Activated T-cell treated with anti-CD3 and anti-CD28 coated beads, Interleukin-2, amount 50 U/mL, for 4 hours (primary cell): ENCODE measurements at regions not wholly inside any gene's neighbourhood (a gene's known extent, or its start where the extent isn't known, plus 50 kb on each side); places are given as distances from the start of the nearest gene placed in this dataset.
"Not testable (repeated sequence)": the region's sequence is repeated elsewhere in the genome, so short reads cannot be mapped to it uniquely, and the experiment has no call there.

Experiments
- ATAC-seq, 2 donors: fragments of 200-7000 bp; cut with Tn5 transposase; one replicate each; pipeline ENCODE4 v1.10.0; 2021
- DNase-seq: peaks from one replicate; pipeline ENCODE4 v3.0.0-alpha.2; 2020
- H3K27me3 Mint-ChIP-seq: one replicate; pipeline ENCODE4 v1.8.0; 2021; ENCODE audit warnings: low read depth, mixed read lengths
- H3K36me3 Mint-ChIP-seq: one replicate; pipeline ENCODE4 v1.8.0; 2022; ENCODE audit warnings: mixed read lengths; ENCODE audit not compliant: insufficient read depth
- H3K4me1 Mint-ChIP-seq: one replicate; pipeline ENCODE4 v1.8.0; 2021; ENCODE audit warnings: low read depth, mixed read lengths
- H3K4me3 Mint-ChIP-seq: one replicate; pipeline ENCODE4 v1.8.0; 2021; ENCODE audit warnings: mild to moderate bottlenecking, moderate library complexity, mixed read lengths
- H3K9me3 Mint-ChIP-seq: one replicate; pipeline ENCODE4 v1.8.0; 2021; ENCODE audit warnings: mixed read lengths

DNA sequence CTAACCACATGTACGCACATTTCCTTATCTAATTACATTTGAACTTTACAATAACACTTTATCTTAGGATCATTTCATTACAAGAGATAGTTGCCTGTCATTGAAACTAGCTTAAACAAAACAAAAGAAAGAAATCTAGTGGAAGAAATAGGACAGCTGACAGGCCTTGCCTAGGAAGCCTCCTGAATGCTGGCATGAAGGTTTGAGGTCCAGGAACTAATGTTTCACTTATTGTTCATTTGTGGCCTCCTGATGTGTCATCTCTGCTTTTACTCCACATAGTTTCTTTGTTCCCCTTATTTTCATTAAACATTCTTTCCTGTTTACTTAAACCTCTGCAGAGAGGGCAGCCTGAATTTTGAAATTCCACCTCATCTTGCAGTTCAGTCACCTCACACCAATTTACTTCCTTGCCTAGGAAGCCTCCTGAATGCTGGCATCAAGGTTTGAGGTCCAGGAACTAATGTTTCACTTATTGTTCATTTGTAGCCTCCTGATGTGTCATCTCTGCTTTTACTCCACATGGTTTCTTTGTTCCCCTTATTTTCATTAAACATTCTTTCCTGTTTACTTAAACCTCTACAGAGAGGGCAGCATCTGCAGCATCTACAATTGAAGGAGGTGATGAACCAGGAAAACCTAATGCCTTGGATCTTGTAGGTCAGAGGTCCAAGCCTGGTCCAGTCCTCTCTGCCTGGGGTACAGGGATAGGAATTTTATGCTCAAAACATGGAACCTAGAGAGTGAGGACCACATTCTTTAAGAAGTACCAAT is 319.2 kb downstream of the SPATA31A1 start:
- not testable (repeated sequence) for ATAC-seq, H3K36me3 Mint-ChIP-seq, H3K4me1 Mint-ChIP-seq, H3K4me3 Mint-ChIP-seq, DNase-seq, H3K27me3 Mint-ChIP-seq, H3K9me3 Mint-ChIP-seq

DNA sequence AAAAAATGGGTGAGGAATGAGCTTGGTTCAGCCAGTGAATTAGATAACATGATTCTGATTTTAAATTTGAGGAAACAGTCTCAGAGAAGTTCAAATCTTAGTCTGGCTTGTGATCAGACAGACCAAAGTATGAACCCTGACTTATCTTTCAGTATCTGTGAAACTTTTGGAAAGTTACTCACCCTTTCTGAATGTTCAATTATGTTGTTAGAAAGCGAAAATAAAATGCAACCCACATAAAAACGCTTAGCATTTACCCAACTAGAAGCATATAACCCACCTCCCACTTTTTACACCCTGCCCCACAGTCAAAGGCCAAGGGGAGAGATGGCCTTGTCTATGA is 319.7 kb downstream of the SPATA31A1 start:
- not testable (repeated sequence) for H3K9me3 Mint-ChIP-seq, H3K4me3 Mint-ChIP-seq, H3K4me1 Mint-ChIP-seq, H3K36me3 Mint-ChIP-seq, DNase-seq, H3K27me3 Mint-ChIP-seq
- ATAC-seq: peak; percentile 48 to 68

DNA sequence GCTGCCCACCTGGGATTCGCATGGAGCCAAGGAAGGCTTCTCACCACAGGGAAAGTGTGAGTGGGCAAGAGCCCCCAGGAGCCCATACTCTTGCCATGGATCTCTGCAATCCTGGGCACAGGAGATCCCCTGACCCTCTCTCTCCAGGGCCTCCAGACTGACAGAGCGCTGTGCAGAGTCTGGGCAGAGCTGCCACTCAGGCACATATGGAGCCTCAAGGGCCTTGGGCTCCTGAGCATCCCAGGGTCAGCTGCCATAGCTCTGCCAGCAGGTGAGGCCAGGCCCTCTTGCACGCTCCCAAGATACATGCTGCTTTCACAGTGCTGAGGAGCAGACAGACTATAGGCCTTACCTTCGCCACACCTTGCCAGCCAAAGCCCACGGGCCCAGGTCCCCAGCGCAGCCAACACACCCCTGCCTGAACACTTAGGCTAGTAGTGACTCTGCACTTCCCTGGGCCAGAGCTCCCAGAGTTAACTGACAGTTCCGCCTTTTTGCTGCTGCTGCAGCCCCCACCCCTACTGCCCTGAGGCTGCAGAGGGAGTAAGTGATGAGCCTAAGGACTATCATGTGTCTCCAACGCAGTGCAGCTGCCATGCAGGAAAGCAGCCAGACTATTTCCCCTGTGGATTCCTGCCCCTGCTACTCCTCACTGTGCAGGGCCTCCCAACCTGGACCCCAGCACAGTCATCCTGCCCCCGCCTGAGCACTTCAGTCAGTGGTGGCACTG is 323.2 kb downstream of the SPATA31A1 start:
- H3K4me1 Mint-ChIP-seq, H3K9me3 Mint-ChIP-seq, H3K27me3 Mint-ChIP-seq, DNase-seq, H3K36me3 Mint-ChIP-seq, H3K4me3 Mint-ChIP-seq: not testable (repeated sequence)
- peak in 1 of 2 donors; percentile 31 for ATAC-seq

DNA sequence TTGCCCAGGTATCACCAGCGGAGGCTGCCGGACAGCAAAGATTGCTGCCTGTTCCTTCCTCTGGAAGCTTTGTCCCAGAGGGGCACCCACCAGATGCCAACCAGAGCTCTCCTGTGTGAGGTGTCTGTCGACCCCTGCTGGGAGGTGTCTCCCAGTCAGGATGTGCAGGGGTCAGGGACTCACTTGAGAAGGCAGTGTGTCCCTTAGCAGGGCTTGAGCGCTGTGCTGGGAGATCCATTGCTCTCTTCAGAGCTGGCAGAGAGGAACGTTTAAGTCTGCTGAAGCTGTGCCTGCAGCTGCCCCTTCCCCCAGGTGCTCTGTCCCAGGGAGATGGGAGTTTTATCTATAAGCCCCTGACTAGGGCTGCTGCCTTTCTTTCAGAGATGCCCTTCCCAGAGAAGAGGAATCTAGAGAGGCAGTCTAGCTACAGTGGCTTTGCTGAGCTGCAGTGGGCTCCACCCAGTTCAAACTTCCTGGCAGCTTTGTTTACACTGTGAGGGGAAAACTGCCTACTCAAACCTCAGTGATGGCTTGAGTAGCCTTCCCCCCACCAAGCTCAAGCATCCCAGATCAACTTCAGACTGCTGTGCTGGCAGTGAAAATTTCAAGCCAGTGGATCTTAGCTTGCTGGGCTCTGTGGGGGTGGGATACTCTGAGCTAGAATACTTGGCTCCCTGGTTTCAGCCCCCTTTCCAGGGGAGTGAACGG is 325.4 kb downstream of the SPATA31A1 start:
- not testable (repeated sequence) for H3K36me3 Mint-ChIP-seq, ATAC-seq, H3K27me3 Mint-ChIP-seq, H3K4me1 Mint-ChIP-seq, H3K9me3 Mint-ChIP-seq, H3K4me3 Mint-ChIP-seq, DNase-seq

DNA sequence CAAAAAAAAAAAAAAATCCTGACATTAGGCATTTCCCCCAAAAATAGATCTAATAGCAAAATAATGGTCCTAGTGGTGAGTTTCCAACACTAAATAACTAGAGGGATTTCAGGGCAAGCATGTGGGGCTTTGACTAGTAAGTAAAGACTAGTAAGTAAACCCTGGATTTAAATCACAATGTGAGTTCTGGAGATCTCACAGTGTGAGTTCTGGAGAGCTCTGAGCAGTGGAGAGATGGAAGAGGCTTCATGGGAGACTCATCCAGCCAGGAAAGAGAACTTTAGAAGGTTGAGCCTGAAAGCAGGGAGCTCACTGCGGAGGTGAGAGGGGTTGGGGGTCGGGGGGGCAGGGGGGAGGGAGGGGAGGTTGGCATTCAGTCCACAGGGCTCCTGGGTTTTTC is 373.4 kb downstream of the SPATA31A1 start:
- not testable (repeated sequence) for DNase-seq, ATAC-seq, H3K36me3 Mint-ChIP-seq, H3K4me3 Mint-ChIP-seq, H3K4me1 Mint-ChIP-seq, H3K27me3 Mint-ChIP-seq, H3K9me3 Mint-ChIP-seq

DNA sequence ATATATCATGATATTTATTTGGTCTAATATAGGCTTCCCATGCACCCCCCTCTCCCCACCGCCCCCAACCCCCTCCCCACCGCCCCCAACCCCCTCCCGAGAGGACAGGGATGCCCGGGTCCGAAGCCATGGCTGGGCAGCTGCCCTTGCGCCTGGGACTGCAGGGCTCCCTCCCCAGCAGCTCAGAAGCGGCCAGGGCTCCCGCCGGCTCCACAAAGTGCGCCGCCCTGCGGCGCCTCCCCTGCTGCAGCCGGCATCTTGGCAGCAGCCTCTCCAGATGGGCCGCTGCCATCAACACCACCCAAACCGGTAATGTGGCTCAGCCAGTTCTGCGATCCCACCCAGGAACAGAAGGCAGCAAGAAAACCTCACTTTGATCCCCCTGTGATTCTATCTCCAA is 389.4 kb downstream of the SPATA31A1 start:
- not testable (repeated sequence) for H3K27me3 Mint-ChIP-seq, H3K4me3 Mint-ChIP-seq, H3K36me3 Mint-ChIP-seq, H3K9me3 Mint-ChIP-seq, DNase-seq, H3K4me1 Mint-ChIP-seq, ATAC-seq

DNA sequence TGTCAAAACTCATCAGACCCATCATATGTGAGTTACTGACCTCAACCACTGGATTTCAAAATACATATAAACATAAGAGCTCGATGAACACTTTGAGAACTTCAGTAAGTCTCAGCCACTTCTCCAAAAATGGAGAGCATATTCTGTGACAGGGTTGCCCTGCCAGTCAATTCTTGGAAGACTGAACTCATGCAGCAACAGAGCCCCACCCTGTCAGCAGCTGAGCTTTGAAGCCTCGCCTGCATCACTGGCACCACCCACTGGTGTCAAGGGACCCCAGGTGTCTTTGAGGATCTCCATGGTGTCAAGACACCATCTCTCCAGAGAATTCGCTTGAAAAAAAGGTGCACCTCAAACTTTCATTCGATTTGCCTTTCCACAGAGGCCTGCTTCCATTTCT is 420.1 kb downstream of the SPATA31A1 start:
- H3K4me3 Mint-ChIP-seq, H3K27me3 Mint-ChIP-seq, DNase-seq, H3K36me3 Mint-ChIP-seq, H3K4me1 Mint-ChIP-seq, ATAC-seq, H3K9me3 Mint-ChIP-seq: not testable (repeated sequence)

DNA sequence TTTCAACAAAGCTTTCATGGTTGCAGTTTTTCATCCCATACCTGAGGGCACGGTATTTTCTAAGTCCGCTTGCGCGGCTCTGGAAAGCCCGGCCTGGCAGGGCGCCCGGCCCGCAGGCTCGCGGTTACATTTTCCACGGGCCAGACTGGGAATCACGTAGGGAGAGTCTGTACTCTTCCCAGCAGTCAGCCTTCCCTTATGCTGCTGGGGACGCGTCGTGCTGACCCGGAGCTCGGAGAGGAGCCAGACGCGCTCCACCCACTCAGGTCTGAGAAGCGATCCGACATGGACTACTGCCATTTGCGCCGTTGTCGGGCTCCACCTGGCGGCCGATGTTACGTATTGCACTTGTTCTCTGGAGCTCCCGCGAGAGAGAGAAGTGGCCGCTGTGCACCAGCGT is 435.9 kb downstream of the SPATA31A1 start:
- not testable (repeated sequence) for H3K36me3 Mint-ChIP-seq, H3K27me3 Mint-ChIP-seq, DNase-seq, H3K4me1 Mint-ChIP-seq, H3K4me3 Mint-ChIP-seq, H3K9me3 Mint-ChIP-seq
- peak; percentile 96 to 97 for ATAC-seq

DNA sequence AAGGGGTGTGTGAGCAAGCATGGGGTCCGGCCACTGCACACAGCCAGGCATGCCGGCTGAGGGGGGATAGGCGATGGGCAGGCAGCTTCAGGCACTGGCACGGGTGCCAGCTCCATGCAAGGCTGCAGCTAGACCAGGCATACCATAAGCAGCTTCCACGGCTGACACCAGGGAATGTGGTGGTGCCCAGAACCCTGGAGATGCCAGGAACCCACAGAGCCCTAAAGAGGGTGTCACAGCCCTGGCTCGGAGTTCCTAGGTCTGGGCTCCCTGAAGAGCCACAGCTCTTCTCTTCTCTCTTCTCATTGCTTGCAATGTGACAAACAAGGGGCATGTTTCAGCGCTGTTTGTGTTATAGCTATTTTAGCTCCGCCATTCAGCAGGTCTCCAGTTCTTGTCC is 442.5 kb downstream of the SPATA31A1 start:
- H3K36me3 Mint-ChIP-seq, H3K4me3 Mint-ChIP-seq, H3K27me3 Mint-ChIP-seq, H3K4me1 Mint-ChIP-seq, ATAC-seq, H3K9me3 Mint-ChIP-seq, DNase-seq: not testable (repeated sequence)

DNA sequence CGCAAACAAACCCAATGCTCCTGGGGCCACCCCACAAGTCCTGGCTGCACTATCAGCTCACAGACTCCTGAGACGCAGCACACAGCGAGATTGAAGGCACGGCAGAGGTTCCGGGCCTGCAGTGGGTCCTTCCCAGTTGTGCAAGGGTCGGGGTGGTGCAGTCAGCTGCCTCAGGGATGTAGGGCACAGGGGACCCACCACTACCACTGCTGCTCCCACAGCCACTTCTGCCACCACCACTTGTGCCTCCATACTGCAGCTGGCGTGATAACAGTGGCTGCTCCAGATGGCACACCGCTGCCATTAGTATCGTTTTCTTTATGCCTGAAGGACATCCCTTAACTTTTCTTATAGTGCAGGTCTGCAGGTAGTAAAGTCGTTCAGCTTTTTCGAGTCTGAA is 443.8 kb downstream of the SPATA31A1 start:
- DNase-seq: not testable (repeated sequence)

DNA sequence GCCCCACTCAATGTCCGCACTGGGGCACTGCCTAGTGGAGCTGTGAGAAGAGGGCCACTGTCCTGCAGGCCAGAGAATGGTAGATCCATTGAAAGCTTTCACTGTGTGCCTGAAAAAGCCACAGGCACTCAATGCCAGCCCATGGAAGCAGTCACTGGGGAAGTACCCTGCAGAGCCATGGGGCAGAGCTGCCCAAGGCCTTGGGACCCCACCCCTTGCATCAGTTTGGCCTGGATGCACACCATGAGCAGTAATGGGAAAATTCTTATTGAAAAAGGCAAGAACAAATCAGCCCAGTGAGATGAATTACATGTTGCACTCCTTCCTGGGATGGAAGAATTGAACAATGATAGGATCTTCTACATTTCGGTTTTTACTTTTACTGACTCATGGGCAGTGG is 447.1 kb downstream of the SPATA31A1 start:
- not testable (repeated sequence) for H3K4me1 Mint-ChIP-seq

More for the DNA sequence above, 443.8 kb downstream of the SPATA31A1 start:
- H3K9me3 Mint-ChIP-seq, H3K36me3 Mint-ChIP-seq, ATAC-seq, H3K4me3 Mint-ChIP-seq, H3K27me3 Mint-ChIP-seq, H3K4me1 Mint-ChIP-seq: not testable (repeated sequence)

DNA sequence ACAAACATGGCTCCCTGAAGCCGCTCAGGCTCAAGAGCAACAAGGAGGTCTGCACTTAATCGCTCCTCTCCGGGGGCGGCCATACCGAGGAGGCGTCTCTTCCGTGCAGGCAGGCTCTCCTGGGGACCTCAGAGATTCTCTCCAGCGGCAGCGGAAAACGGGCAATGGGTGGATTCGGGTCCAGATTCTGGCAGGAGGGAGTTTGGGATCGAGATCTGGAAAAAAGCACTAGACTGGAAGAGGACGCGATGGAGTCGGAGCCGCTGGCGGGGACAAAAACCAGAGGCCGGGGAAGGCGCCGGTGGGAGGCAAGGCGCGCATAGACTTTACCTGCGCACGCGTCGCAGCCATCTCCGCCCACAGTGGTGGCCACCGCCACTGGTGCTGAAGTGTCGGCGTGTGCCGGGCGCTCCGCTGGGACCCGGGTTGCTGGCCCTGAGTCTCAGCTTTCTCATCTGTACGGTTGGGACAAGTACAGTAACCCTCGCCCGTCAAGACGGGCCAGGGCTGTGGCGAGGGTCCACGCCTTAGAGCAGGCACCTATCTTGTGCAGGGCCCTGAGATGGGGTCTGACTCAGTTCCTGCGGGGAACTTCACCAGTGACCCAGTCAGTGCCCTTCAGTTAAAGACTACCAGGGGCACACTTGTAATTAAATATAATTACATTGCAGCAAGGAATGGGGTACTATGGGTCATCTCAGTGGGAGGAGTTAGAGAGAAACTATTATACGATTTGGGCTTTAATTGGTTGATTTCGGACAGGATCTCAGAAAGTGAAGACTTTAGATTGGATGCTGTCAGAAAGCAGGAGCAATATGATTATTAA is 454.1 kb downstream of the SPATA31A1 start:
- not testable (repeated sequence) for H3K9me3 Mint-ChIP-seq, H3K27me3 Mint-ChIP-seq, H3K4me1 Mint-ChIP-seq, H3K36me3 Mint-ChIP-seq
- H3K4me3 Mint-ChIP-seq: peak overlapping the region; percentile 95
- DNase-seq (peak; percentile 46), ATAC-seq (peak; percentile 61 to 65)

More for the DNA sequence above, 447.1 kb downstream of the SPATA31A1 start:
- not testable (repeated sequence) for H3K36me3 Mint-ChIP-seq, H3K27me3 Mint-ChIP-seq, H3K4me3 Mint-ChIP-seq, ATAC-seq, DNase-seq, H3K9me3 Mint-ChIP-seq

DNA sequence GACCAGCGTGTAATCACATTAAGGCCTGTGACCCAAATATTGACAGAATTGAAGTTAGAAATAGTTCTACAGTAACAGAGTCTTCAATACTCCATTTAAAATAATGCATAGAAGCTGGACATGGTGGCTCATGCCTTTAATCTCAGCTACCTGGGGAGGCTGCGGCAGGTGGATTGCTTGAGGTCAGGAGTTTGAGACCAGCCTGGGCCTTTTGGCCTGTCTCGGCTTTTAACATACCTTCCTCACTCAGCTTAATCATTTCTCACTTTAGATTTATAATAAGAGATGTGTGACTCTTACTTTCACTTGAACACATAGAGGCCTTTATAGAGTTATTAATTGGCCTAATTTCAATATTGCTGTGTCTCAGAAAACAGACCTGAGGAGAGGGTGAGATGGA is 454.9 kb downstream of the SPATA31A1 start:
- H3K27me3 Mint-ChIP-seq, H3K4me1 Mint-ChIP-seq, ATAC-seq, DNase-seq, H3K36me3 Mint-ChIP-seq, H3K9me3 Mint-ChIP-seq: not testable (repeated sequence)
- H3K4me3 Mint-ChIP-seq: peak overlapping the region; percentile 21

DNA sequence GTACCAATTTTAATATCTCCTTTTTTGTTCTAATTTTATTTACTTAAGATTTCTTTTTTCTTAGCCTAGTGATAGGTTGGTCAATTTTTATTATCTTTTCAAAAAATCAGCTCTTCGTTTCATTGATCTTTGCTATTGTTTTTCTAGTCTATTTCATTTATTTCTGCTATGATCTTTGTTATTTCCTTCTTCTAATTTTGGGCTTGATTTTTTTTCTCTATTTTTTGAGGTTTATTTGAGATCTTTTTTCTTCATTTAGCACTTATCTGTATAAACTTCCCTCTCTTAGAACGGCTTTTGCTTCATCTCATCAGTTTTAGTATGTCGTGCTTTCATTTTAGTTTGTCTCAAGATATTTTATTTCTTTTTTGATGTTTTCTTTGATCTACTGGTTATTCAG is 456.1 kb downstream of the SPATA31A1 start:
- not testable (repeated sequence) for DNase-seq, H3K4me1 Mint-ChIP-seq, H3K4me3 Mint-ChIP-seq, ATAC-seq, H3K9me3 Mint-ChIP-seq, H3K27me3 Mint-ChIP-seq, H3K36me3 Mint-ChIP-seq
